Body of pancreas (tissue), 4 donors: ENCODE measurements at regions not wholly inside any gene's neighbourhood (a gene's known extent, or its start where the extent isn't known, plus 50 kb on each side); places are given as distances from the start of the nearest gene placed in this dataset.

ENCODE experiments used
- CTCF ChIP-seq, 7 experiments: fragments of 450-650 bp in 4 of 7; fragments of 200-600 bp in 3 of 7; sonication (generic) in 3 of 7; IDR thresholded peaks; one replicate each; pipeline ENCODE4 v1.5.1; 2016 to 2019; ENCODE audit warnings: antibody characterized with exemption in 7 of 7
- POLR2A ChIP-seq, 3 donors: fragments of 450-650 bp; IDR thresholded peaks; one replicate each; pipeline ENCODE4 v1.6.1; 2016; ENCODE audit warnings: antibody characterized with exemption in 3 of 3, mild to moderate bottlenecking in 2 of 3

GRCh38 chr3:117647435-117647834, 937.9 kb downstream of the TUSC7 start:
- TF ChIP-seq POLR2A (IDR thresholded peaks at IDR 0.05) (no peak), CTCF (IDR thresholded peaks at IDR 0.05) (no peak)
